H1 (cell line): ENCODE measurements at regions not wholly inside any gene's neighbourhood (a gene's known extent, or its start where the extent isn't known, plus 50 kb on each side); places are given as distances from the start of the nearest gene placed in this dataset.

Experiments used
- CTCF ChIA-PET: fragments of 300-600 bp; sonication (Branson Sonifier 250); formaldehyde crosslinking; loops from one replicate; lab custom pipeline; 2021; ENCODE audit not compliant: partially characterized antibody; lab: Charles Lee
- POLR2A ChIA-PET: fragments of 300-600 bp; sonication (Branson Sonifier 250); formaldehyde crosslinking; loops from one replicate; lab custom pipeline; 2021; ENCODE audit warnings: inconsistent platforms; ENCODE audit not compliant: partially characterized antibody; lab: Charles Lee
- DNase-seq, 2 experiments: peaks; one replicate each; pipeline versions ENCODE4 v3.0.0 to v3.0.0-alpha.2; 2010 to 2022; ENCODE audit warnings: low spot score in 2 of 2, low read depth in 1 of 2, mixed read lengths in 1 of 2
- FAIRE-seq: peaks from 2 replicates; lab custom pipeline; 2011; peaks lifted over from hg19 to GRCh38; lab: Jason Lieb, UNC
- H2AFZ ChIP-seq: 2 replicates; pipeline ENCODE4 v1.8.1; 2012; ENCODE audit warnings: low read length, inconsistent platforms
- H2AK5ac ChIP-seq: 2 replicates; pipeline ENCODE4 v1.6.1; 2013; ENCODE audit warnings: low read depth, low read length
- H2BK120ac ChIP-seq: replicated peaks from 2 replicates; pipeline ENCODE3; 2013; ENCODE audit warnings: low read depth, low read length, inconsistent platforms
- H2BK12ac ChIP-seq: 2 replicates; pipeline ENCODE4 v1.6.1; 2013; ENCODE audit warnings: low read depth, low read length
- H2BK15ac ChIP-seq: 2 replicates; pipeline ENCODE4 v1.6.1; 2013; ENCODE audit warnings: low read length
- H2BK20ac ChIP-seq: 2 replicates; pipeline ENCODE4 v1.6.1; 2013; ENCODE audit warnings: low read length
- H2BK5ac ChIP-seq: 2 replicates; pipeline ENCODE4 v1.6.1; 2013; ENCODE audit warnings: low read depth, low read length
- H3K14ac ChIP-seq: 2 replicates; pipeline ENCODE4 v1.6.1; 2013; ENCODE audit warnings: inconsistent platforms; ENCODE audit not compliant: insufficient read length
- H3K18ac ChIP-seq: 2 replicates; pipeline ENCODE4 v1.6.1; 2013; ENCODE audit warnings: low read length; ENCODE audit errors: extremely low read depth
- H3K23ac ChIP-seq: 2 replicates; pipeline ENCODE4 v1.6.1; 2013; ENCODE audit warnings: inconsistent platforms; ENCODE audit not compliant: insufficient read length
- H3K23me2 ChIP-seq: 2 replicates; pipeline ENCODE4 v1.6.1; 2013; ENCODE audit warnings: low read depth, low read length
- H3K27ac ChIP-seq: 2 replicates; pipeline ENCODE4 v1.6.1; 2011; ENCODE audit warnings: low read depth, low read length, inconsistent platforms
- H3K27me3 ChIP-seq, 4 experiments: replicated peaks in 1 of 4; 1 replicate in 1 of 4; 2 replicates in 3 of 4; pipeline versions ENCODE4 v1.6.1 to v1.8.1; 2011 to 2013; ENCODE audit warnings: low read length in 3 of 4, mild to moderate bottlenecking in 3 of 4, inconsistent platforms in 2 of 4, mixed read lengths in 2 of 4, moderate library complexity in 1 of 4; ENCODE audit not compliant: control insufficient read depth in 3 of 4, insufficient read depth in 3 of 4; ENCODE audit errors: extremely low read depth in 1 of 4
- H3K36me3 ChIP-seq, 4 experiments: 2 replicates each; pipeline versions ENCODE4 v1.6.1 to v1.8.1; 2011 to 2013; ENCODE audit warnings: mild to moderate bottlenecking in 4 of 4, low read length in 3 of 4, moderate library complexity in 2 of 4, control low read depth in 1 of 4, inconsistent platforms in 1 of 4; ENCODE audit not compliant: insufficient read depth in 4 of 4, control insufficient read depth in 2 of 4
- H3K4ac ChIP-seq: replicated peaks from 2 replicates; pipeline ENCODE3; 2013; ENCODE audit warnings: low read length, low read depth, mixed read lengths, inconsistent platforms; ENCODE audit not compliant: insufficient read length
- H3K4me1 ChIP-seq, 4 experiments: replicated peaks in 1 of 4; 1 replicate in 1 of 4; 2 replicates in 3 of 4; pipeline versions ENCODE4 v1.6.1 to v1.8.1; 2011 to 2013; ENCODE audit warnings: low read length in 3 of 4, inconsistent platforms in 2 of 4, mixed read lengths in 1 of 4; ENCODE audit not compliant: insufficient read depth in 4 of 4, control insufficient read depth in 3 of 4
- H3K4me2 ChIP-seq, 2 experiments: 2 replicates each; pipeline versions ENCODE4 v1.6.1 to v1.8.1; 2011 to 2013; ENCODE audit warnings: low read depth in 2 of 2, low read length in 2 of 2, control low read depth in 1 of 2, inconsistent platforms in 1 of 2, mild to moderate bottlenecking in 1 of 2; ENCODE audit not compliant: insufficient read depth in 1 of 2
- H3K4me3 ChIP-seq, 4 experiments: fragments of 200-600, 300-600 bp in 1 of 4; sonication (generic), shearing (Covaris generic), sonication (Bioruptor Twin) in 1 of 4; 2 replicates each; pipeline versions ENCODE4 v1.5.1 to v1.8.1; 2011 to 2016; ENCODE audit warnings: low read length in 4 of 4, low read depth in 3 of 4, control low read depth in 2 of 4, inconsistent platforms in 2 of 4, mild to moderate bottlenecking in 2 of 4, mixed read lengths in 1 of 4, moderate library complexity in 1 of 4; ENCODE audit not compliant: insufficient read depth in 2 of 4; ENCODE audit errors: extremely low read depth in 1 of 4
- H3K56ac ChIP-seq: replicated peaks from 2 replicates; pipeline ENCODE3; 2013; ENCODE audit warnings: low read depth, mild to moderate bottlenecking, mixed read lengths, low read length, inconsistent platforms; ENCODE audit not compliant: insufficient read length
- H3K79me1 ChIP-seq: 2 replicates; pipeline ENCODE4 v1.6.1; 2013; ENCODE audit warnings: low read depth, low read length, control low read depth
- H3K79me2 ChIP-seq, 2 experiments: 2 replicates each; pipeline versions ENCODE4 v1.6.1 to v1.8.1; 2012 to 2013; ENCODE audit warnings: low read length in 2 of 2, mild to moderate bottlenecking in 2 of 2, inconsistent platforms in 1 of 2; ENCODE audit not compliant: insufficient read depth in 2 of 2, control insufficient read depth in 1 of 2
- H3K9ac ChIP-seq, 4 experiments: replicated peaks in 1 of 4; 1 replicate in 1 of 4; 2 replicates in 3 of 4; pipeline versions ENCODE4 v1.6.1 to v1.8.1; 2011 to 2013; ENCODE audit warnings: low read depth in 3 of 4, low read length in 3 of 4, control low read depth in 2 of 4, mild to moderate bottlenecking in 2 of 4, moderate library complexity in 2 of 4, inconsistent platforms in 1 of 4; ENCODE audit errors: extremely low read depth in 1 of 4
- H3K9me3 ChIP-seq, 2 experiments: 2 replicates each; pipeline versions ENCODE4 v1.6.1 to v1.8.1; 2012 to 2013; ENCODE audit warnings: mild to moderate bottlenecking in 2 of 2, moderate library complexity in 2 of 2, control low read depth in 1 of 2, inconsistent platforms in 1 of 2, low read depth in 1 of 2, low read length in 1 of 2, mixed read lengths in 1 of 2; ENCODE audit not compliant: insufficient read depth in 2 of 2
- H4K20me1 ChIP-seq, 2 experiments: replicated peaks in 1 of 2; 2 replicates each; pipeline versions ENCODE3 to v1.8.1; 2011 to 2013; ENCODE audit warnings: inconsistent platforms in 2 of 2, low read length in 2 of 2, mild to moderate bottlenecking in 1 of 2; ENCODE audit not compliant: insufficient read depth in 2 of 2, control insufficient read depth in 1 of 2
- H4K5ac ChIP-seq: 2 replicates; pipeline ENCODE4 v1.6.1; 2013; ENCODE audit warnings: low read length, low read depth, mixed read lengths, inconsistent platforms; ENCODE audit not compliant: insufficient read length
- H4K8ac ChIP-seq: 2 replicates; pipeline ENCODE4 v1.8.0; 2013; ENCODE audit warnings: mild to moderate bottlenecking, moderate library complexity, low read length, inconsistent platforms; ENCODE audit not compliant: insufficient read depth; ENCODE audit errors: extremely low read depth
- H4K91ac ChIP-seq: replicated peaks from 2 replicates; pipeline ENCODE3; 2013; ENCODE audit warnings: low read length, mixed read lengths, inconsistent platforms; ENCODE audit not compliant: insufficient read length
- ASH2L ChIP-seq: fragments of 200-600, 300-600 bp; sonication (generic); IDR thresholded peaks from one replicate; pipeline ENCODE4 v1.7.1; 2017; ENCODE audit warnings: low read length
- JUND ChIP-seq: IDR thresholded peaks from 2 replicates; pipeline ENCODE4 v1.6.1; 2011; ENCODE audit warnings: mild to moderate bottlenecking, improper control_type of control experiment, low read length
- KDM1A ChIP-seq: fragments of 200-600, 300-600 bp; sonication (generic); IDR thresholded peaks from 2 replicates; pipeline ENCODE4 v1.7.1; 2016; ENCODE audit warnings: mild to moderate bottlenecking, low read length, borderline replicate concordance
- NANOG ChIP-seq: IDR thresholded peaks from 2 replicates; pipeline ENCODE4 v1.6.1; 2011; ENCODE audit warnings: low read length, low read depth, mild to moderate bottlenecking, inconsistent platforms; ENCODE audit not compliant: insufficient read depth, poor library complexity, severe bottlenecking
- TAF7 ChIP-seq: optimal IDR thresholded peaks from 2 replicates; pipeline ENCODE3; 2011; ENCODE audit warnings: low read depth, mild to moderate bottlenecking, inconsistent platforms, low read length, moderate library complexity, borderline replicate concordance
- WGBS, 2 experiments: shearing (Covaris generic) in 1 of 2; methylation state at CpG; one replicate each; pipeline versions ENCODE4 v1.1.6 to v1.1.7; 2013 to 2015; ENCODE audit warnings: low lambda C conversion rate in 2 of 2, mixed read lengths in 2 of 2, inconsistent platforms in 1 of 2, low coverage in 1 of 2, missing lambda C conversion rate in 1 of 2; ENCODE audit not compliant: insufficient replicate concordance in 2 of 2, insufficient coverage in 1 of 2, insufficient read length in 1 of 2; ENCODE audit errors: extremely low coverage in 1 of 2, missing lambda C conversion rate in 1 of 2; 5-methylcytosine and 5-hydroxymethylcytosine counted together
- TF ChIP-seq, protein P1 (sequence below): IDR thresholded peaks from 2 replicates; pipeline ENCODE4 v1.6.1; 2012; ENCODE audit warnings: inconsistent platforms

GRCh38 chr4:107255114-107255513 is 219.0 kb upstream of the DKK2 start:
- Histone ChIP-seq H2BK20ac (no peak overlapping the region), H3K4me3 (no peak overlapping the region), H3K18ac (no peak overlapping the region), H3K79me2 (no peaks in the 10 kb centered on the region), H2AFZ (no peak overlapping the region), H3K23ac (no peak overlapping the region), H3K14ac (no peak overlapping the region), H3K4me1 (no peaks in the 10 kb centered on the region), H3K9me3 (no peaks in the 10 kb centered on the region), H2BK12ac (no peak overlapping the region), H4K5ac (no peak overlapping the region), H4K8ac (no peak overlapping the region), H3K27me3 (no peaks in the 10 kb centered on the region), H2AK5ac (no peak overlapping the region), H3K27ac (no peak overlapping the region), H3K4me2 (no peak overlapping the region), H4K20me1 (no peaks in the 10 kb centered on the region), H2BK5ac (no peak overlapping the region), H3K4ac (no peak overlapping the region), H3K9ac (no peak overlapping the region), H3K79me1 (no peaks in the 10 kb centered on the region), H2BK15ac (no peak overlapping the region), H4K91ac (no peak overlapping the region), H2BK120ac (no peak overlapping the region), H3K36me3 (no peaks in the 10 kb centered on the region), H3K23me2 (no peaks in the 10 kb centered on the region), H3K56ac (no peak overlapping the region)
- no peak for FAIRE-seq
- 81% methylated on average over 1 of the region's 1 CpG; no CpG with 5 or more reads in 1 of the 2 experiments for WGBS, 2 experiments
- DNase-seq, result no peak
- TF ChIP-seq NANOG (no peak), ASH2L (no peak), JUND (no peak), KDM1A (no peak), TAF7 (no peak)
- TF ChIP-seq, protein P1, sequence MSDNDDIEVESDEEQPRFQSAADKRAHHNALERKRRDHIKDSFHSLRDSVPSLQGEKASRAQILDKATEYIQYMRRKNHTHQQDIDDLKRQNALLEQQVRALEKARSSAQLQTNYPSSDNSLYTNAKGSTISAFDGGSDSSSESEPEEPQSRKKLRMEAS, result no peak
- ChIA-PET CTCF (no interaction called here), POLR2A (no interaction called here)
